Common myeloid progenitor, CD34-positive (primary cell): ENCODE measurements at regions not wholly inside any gene's neighbourhood (a gene's known extent, or its start where the extent isn't known, plus 50 kb on each side); places are given as distances from the start of the nearest gene placed in this dataset.
"Not testable (repeated sequence)": the region's sequence is repeated elsewhere in the genome, so short reads cannot be mapped to it uniquely, and the experiment has no call there.

ENCODE experiments used
- CTCF ChIA-PET: fragments of 350-600 bp; sonication (Branson Sonifier 250); formaldehyde crosslinking; loops from one replicate; lab custom pipeline; 2021; ENCODE audit warnings: antibody characterized with exemption; lab: Charles Lee
- POLR2A ChIA-PET: fragments of 350-600 bp; sonication (Branson Sonifier 250); formaldehyde crosslinking; loops from one replicate; lab custom pipeline; 2021; ENCODE audit warnings: antibody characterized with exemption; lab: Charles Lee
- DNase-seq, 3 donors: peaks; one replicate each; pipeline versions ENCODE4 v3.0.0 to v3.0.0-alpha.2; 2013
- H3K27ac ChIP-seq, 2 experiments: 1 replicate in 1 of 2; 2 replicates in 1 of 2; pipeline ENCODE4 v1.7.0; 2013; ENCODE audit warnings: inconsistent platforms in 2 of 2, low read length in 2 of 2, mild to moderate bottlenecking in 2 of 2, low read depth in 1 of 2, moderate library complexity in 1 of 2; ENCODE audit not compliant: severe bottlenecking in 2 of 2, insufficient read depth in 1 of 2, poor library complexity in 1 of 2
- H3K27me3 ChIP-seq, 5 experiments: replicated peaks in 2 of 5; 1 replicate in 3 of 5; 2 replicates in 2 of 5; pipeline versions ENCODE4 v1.6.1 to v1.7.0; 2013; ENCODE audit warnings: low read length in 4 of 5, mild to moderate bottlenecking in 2 of 5, moderate library complexity in 2 of 5, inconsistent platforms in 1 of 5; ENCODE audit not compliant: insufficient read depth in 5 of 5, control insufficient read depth in 4 of 5
- H3K36me3 ChIP-seq, 4 experiments: 1 replicate in 2 of 4; 2 replicates in 2 of 4; pipeline versions ENCODE4 v1.6.1 to v1.7.0; 2013; ENCODE audit warnings: low read length in 3 of 4, control low read depth in 1 of 4, mild to moderate bottlenecking in 1 of 4; ENCODE audit not compliant: control insufficient read depth in 4 of 4, insufficient read depth in 4 of 4
- H3K4me1 ChIP-seq, 4 experiments: 1 replicate in 3 of 4; 2 replicates in 1 of 4; pipeline versions ENCODE4 v1.6.1 to v1.7.1; 2013; ENCODE audit warnings: low read length in 3 of 4, mild to moderate bottlenecking in 3 of 4, control low read depth in 1 of 4, inconsistent platforms in 1 of 4, moderate library complexity in 1 of 4; ENCODE audit not compliant: control insufficient read depth in 4 of 4, insufficient read depth in 4 of 4; ENCODE audit errors: control extremely low read depth in 1 of 4
- H3K4me3 ChIP-seq, 7 experiments: 1 replicate in 4 of 7; 2 replicates in 3 of 7; pipeline versions ENCODE4 v1.5.1 to v1.7.0; 2013; ENCODE audit warnings: mild to moderate bottlenecking in 7 of 7, low read length in 6 of 7, moderate library complexity in 6 of 7, inconsistent platforms in 2 of 7, low read depth in 2 of 7, control low read depth in 1 of 7; ENCODE audit not compliant: insufficient read depth in 4 of 7, control insufficient read depth in 1 of 7; ENCODE audit errors: extremely low read depth in 1 of 7
- H3K9me3 ChIP-seq, 5 experiments: 1 replicate in 4 of 5; 2 replicates in 1 of 5; pipeline versions ENCODE4 v1.6.1 to v1.7.1; 2013; ENCODE audit warnings: low read length in 4 of 5, mild to moderate bottlenecking in 2 of 5, inconsistent platforms in 1 of 5, low read depth in 1 of 5, moderate library complexity in 1 of 5; ENCODE audit not compliant: control insufficient read depth in 4 of 5, insufficient read depth in 2 of 5; ENCODE audit errors: control extremely low read depth in 1 of 5
- WGBS: methylation state at CpG from one replicate; pipeline ENCODE4 v1.1.5; 2013; ENCODE audit not compliant: insufficient coverage; 5-methylcytosine and 5-hydroxymethylcytosine counted together

- CTCF ChIA-PET: no interaction called here
- WGBS: 97% methylated on average over 4 of the region's 5 CpGs
- H3K4me3 ChIP-seq: no peak overlapping the region
- no peaks in the 10 kb centered on the region for H3K36me3 ChIP-seq
- no peaks in the 10 kb centered on the region for H3K4me1 ChIP-seq
- H3K27ac ChIP-seq: no peak overlapping the region
- POLR2A ChIA-PET: no interaction called here
- H3K27me3 ChIP-seq: peaks cover 0 to 7% (median 2%) of the 10 kb centered on the region in 5 experiments
- no peaks in the 10 kb centered on the region for H3K9me3 ChIP-seq
- no peak for DNase-seq
Measured at GRCh38 chr1:4485878-4486277, 168.5 kb upstream of the AJAP1 start.

- WGBS: 88% methylated on average over 20 of the region's 22 CpGs
- H3K4me3 ChIP-seq: no peak overlapping the region
- POLR2A ChIA-PET: no interaction called here
- H3K4me1 ChIP-seq: no peaks in the 10 kb centered on the region
- DNase-seq: no peak
- H3K27ac ChIP-seq: no peak overlapping the region
- no peaks in the 10 kb centered on the region for H3K36me3 ChIP-seq
- H3K9me3 ChIP-seq: no peaks in the 10 kb centered on the region
- CTCF ChIA-PET: no interaction called here
- H3K27me3 ChIP-seq: peaks cover 0 to 7% (median 5%) of the 10 kb centered on the region in 5 experiments
Measured at GRCh38 chr1:4486408-4487120, 167.8 kb upstream of the AJAP1 start.

- Histone ChIP-seq H3K4me3 (no peak overlapping the region), H3K36me3 (no peaks in the 10 kb centered on the region), H3K27me3 (peaks cover 0 to 9% (median 6%) of the 10 kb centered on the region in 5 experiments), H3K9me3 (no peaks in the 10 kb centered on the region), H3K4me1 (no peaks in the 10 kb centered on the region), H3K27ac (no peak overlapping the region)
- ChIA-PET CTCF (interaction anchor here (0.6 kb wide), 1 partner anchor 262 kb away, joined by 3 read pairs; no protein-coding TSS in a partner anchor), POLR2A (no interaction called here)
- WGBS: 80% methylated on average over 2 of the region's 7 CpGs
- DNase-seq: no peak
Measured at GRCh38 chr1:4488018-4488417, 166.4 kb upstream of the AJAP1 start.

GRCh38 chr1:4489486-4489885 lies 164.9 kb upstream of the AJAP1 start:
- Histone ChIP-seq H3K27me3 (peaks cover 0 to 10% (median 3%) of the 10 kb centered on the region in 5 experiments), H3K36me3 (no peaks in the 10 kb centered on the region), H3K9me3 (no peaks in the 10 kb centered on the region), H3K4me3 (no peak overlapping the region), H3K4me1 (no peaks in the 10 kb centered on the region), H3K27ac (no peak overlapping the region)
- DNase-seq: no peak
- ChIA-PET POLR2A (no interaction called here), CTCF (no interaction called here)
- 89% methylated on average over 6 of the region's 7 CpGs for WGBS

- not testable (repeated sequence) for H3K27ac ChIP-seq
Measured at GRCh38 chr1:4489992-4490391, 164.4 kb upstream of the AJAP1 start.

GRCh38 chr1:4494027-4494426 lies 160.4 kb upstream of the AJAP1 start:
- 91% methylated on average over 4 of the region's 5 CpGs for WGBS
- Histone ChIP-seq H3K9me3 (no peaks in the 10 kb centered on the region), H3K4me3 (no peak overlapping the region), H3K27ac (no peak overlapping the region), H3K36me3 (no peaks in the 10 kb centered on the region), H3K27me3 (peaks cover 0 to 15% (median 0%) of the 10 kb centered on the region in 5 experiments), H3K4me1 (no peaks in the 10 kb centered on the region)
- POLR2A ChIA-PET: no interaction called here
- no peak for DNase-seq
- CTCF ChIA-PET: no interaction called here

More at GRCh38 chr1:4489992-4490391, 164.4 kb upstream of the AJAP1 start:
- POLR2A ChIA-PET, H3K4me1 ChIP-seq, H3K4me3 ChIP-seq, CTCF ChIA-PET, H3K9me3 ChIP-seq, DNase-seq, H3K36me3 ChIP-seq: not testable (repeated sequence)
- H3K27me3 ChIP-seq: peaks cover 0 to 13% (median 0%) of the 10 kb centered on the region in 5 experiments

GRCh38 chr1:4494558-4494957 lies 159.9 kb upstream of the AJAP1 start:
- WGBS: 42% methylated on average over 4 of the region's 7 CpGs
- no peaks in the 10 kb centered on the region for H3K4me1 ChIP-seq
- H3K36me3 ChIP-seq: no peaks in the 10 kb centered on the region
- DNase-seq: peak in 2 of 3 donors; percentile 1 to 2
- H3K27ac ChIP-seq: no peak overlapping the region
- H3K27me3 ChIP-seq: peaks cover 0 to 15% (median 0%) of the 10 kb centered on the region in 5 experiments
- CTCF ChIA-PET: no interaction called here
- POLR2A ChIA-PET: no interaction called here
- no peaks in the 10 kb centered on the region for H3K9me3 ChIP-seq
- H3K4me3 ChIP-seq: no peak overlapping the region
